NCI-H187 (cell line): ENCODE measurements at regions not wholly inside any gene's neighbourhood (a gene's known extent, or its start where the extent isn't known, plus 50 kb on each side); places are given as distances from the start of the nearest gene placed in this dataset.

ENCODE experiments used
- DNase-seq, 2 experiments: peaks; one replicate each; lab custom pipeline; 2025; lab: John Stamatoyannopoulos, UW

GRCh38 chr13:106173346-106173745, 362.1 kb downstream of the EFNB2 start:
- DNase-seq = no peak

- DNase-seq = no peak
Observed at GRCh38 chr13:106172176-106172905, 363.1 kb downstream of the EFNB2 start.

- DNase-seq = no peak
Observed at GRCh38 chr13:106163426-106163825, 372.0 kb downstream of the EFNB2 start.

GRCh38 chr13:106161146-106161545, 374.3 kb downstream of the EFNB2 start:
- DNase-seq = no peak

- peak; percentile 58 to 67 for DNase-seq
Observed at GRCh38 chr13:106159295-106160195, 375.9 kb downstream of the EFNB2 start.

- no peak for DNase-seq
Observed at GRCh38 chr13:106156468-106156867, 379.0 kb downstream of the EFNB2 start.

GRCh38 chr13:106155411-106155810, 380.1 kb downstream of the EFNB2 start:
- no peak for DNase-seq

GRCh38 chr13:106153876-106154275, 381.6 kb downstream of the EFNB2 start:
- DNase-seq = no peak

GRCh38 chr13:106153041-106153440, 382.4 kb downstream of the EFNB2 start:
- no peak for DNase-seq

- DNase-seq = no peak
Observed at GRCh38 chr13:106152047-106152446, 383.4 kb downstream of the EFNB2 start.

GRCh38 chr13:106151056-106151699, 384.3 kb downstream of the EFNB2 start:
- no peak for DNase-seq

- DNase-seq = peak; percentile 37 to 44
Observed at GRCh38 chr13:106145997-106146864, 389.2 kb downstream of the EFNB2 start.

GRCh38 chr13:106145070-106145469, 390.4 kb downstream of the EFNB2 start:
- no peak for DNase-seq

- no peak for DNase-seq
Observed at GRCh38 chr13:106143930-106144709, 391.3 kb downstream of the EFNB2 start.

GRCh38 chr13:106143392-106143791, 392.1 kb downstream of the EFNB2 start:
- no peak for DNase-seq

- no peak for DNase-seq
Observed at GRCh38 chr13:106140476-106140875, 395.0 kb downstream of the EFNB2 start.

- DNase-seq = no peak
Observed at GRCh38 chr13:106139942-106140341, 395.5 kb downstream of the EFNB2 start.

GRCh38 chr13:106139377-106139776, 396.1 kb downstream of the EFNB2 start:
- DNase-seq = no peak

- DNase-seq = no peak
Observed at GRCh38 chr13:106138620-106139019, 396.8 kb downstream of the EFNB2 start.

GRCh38 chr13:106133025-106133424, 402.4 kb downstream of the EFNB2 start:
- DNase-seq = no peak

GRCh38 chr13:106132216-106132615, 403.2 kb downstream of the EFNB2 start:
- DNase-seq = no peak
